GM12878 (cell line): ENCODE measurements at regions not wholly inside any gene's neighbourhood (a gene's known extent, or its start where the extent isn't known, plus 50 kb on each side); places are given as distances from the start of the nearest gene placed in this dataset.

Experiments used
- ATAC-seq: fragments of 200-7000 bp; cut with Tn5 transposase; 3 replicates; pipeline ENCODE4 v1.9.1; 2020; ENCODE audit warnings: mild to moderate bottlenecking, moderate library complexity
- BruUV-seq: library from RNA; stranded (reverse); fragments of 400-500 nt; replicated peaks from 2 replicates; lab custom pipeline; 2021; lab: Mats Ljungman, UMichigan
- CTCF ChIA-PET: fragments of 300-600 bp; sonication (Branson Sonifier 250); formaldehyde crosslinking; extraction: SDS; loops from one replicate; lab custom pipeline; 2021; ENCODE audit warnings: inconsistent platforms; lab: Yijun Ruan, JAX
- POLR2A ChIA-PET: fragments of 350-600 bp; formaldehyde crosslinking; extraction: SDS; loops from one replicate; lab custom pipeline; 2021; ENCODE audit warnings: inconsistent platforms; lab: Charles Lee
- RAD21 ChIA-PET: fragments of 300-600 bp; sonication (Branson Sonifier 250); formaldehyde crosslinking; loops from one replicate; lab custom pipeline; 2023; ENCODE audit warnings: antibody characterized with exemption; ENCODE audit not compliant: unreplicated experiment; lab: Charles Lee
- SMC1A ChIA-PET: fragments of 300-600 bp; sonication (Branson Sonifier 250); formaldehyde crosslinking; loops from one replicate; lab custom pipeline; 2023; ENCODE audit not compliant: unreplicated experiment, uncharacterized antibody; lab: Charles Lee
- DNase-seq: peaks from one replicate; pipeline ENCODE4 v3.0.0-alpha.2; 2011; ENCODE audit warnings: low read depth, low spot score
- FAIRE-seq: peaks from 3 replicates; lab custom pipeline; 2011; peaks lifted over from hg19 to GRCh38; lab: Jason Lieb, UNC
- H2AFZ ChIP-seq: 2 replicates; pipeline ENCODE4 v1.6.0; 2011; ENCODE audit warnings: low read depth, low read length, control low read depth; ENCODE audit not compliant: control insufficient read depth
- H3K27ac ChIP-seq: 2 replicates; pipeline ENCODE4 v1.5.1; 2011; ENCODE audit warnings: control low read depth; ENCODE audit not compliant: control insufficient read depth, insufficient read depth
- H3K27me3 ChIP-seq, 2 experiments: replicated peaks in 1 of 2; 2 replicates each; pipeline versions ENCODE4 v1.6.0 to v1.6.1; 2011; ENCODE audit warnings: low read length in 1 of 2; ENCODE audit not compliant: control insufficient read depth in 2 of 2, insufficient read depth in 2 of 2
- H3K36me3 ChIP-seq, 2 experiments: 2 replicates each; pipeline ENCODE4 v1.5.1; 2011; ENCODE audit warnings: low read length in 1 of 2; ENCODE audit not compliant: control insufficient read depth in 2 of 2, insufficient read depth in 2 of 2
- H3K4me1 ChIP-seq: 2 replicates; pipeline ENCODE4 v1.6.1; 2011; ENCODE audit warnings: mild to moderate bottlenecking, low read length, moderate library complexity, mixed read lengths; ENCODE audit not compliant: control insufficient read depth, insufficient read depth
- H3K4me2 ChIP-seq: 2 replicates; pipeline ENCODE4 v1.6.0; 2011; ENCODE audit warnings: control low read depth; ENCODE audit not compliant: control insufficient read depth, insufficient read depth
- H3K4me3 ChIP-seq: fragments of 200-600 bp; sonication (generic); 2 replicates; pipeline ENCODE4 v1.5.1; 2016
- H3K79me2 ChIP-seq: 2 replicates; pipeline ENCODE4 v1.6.0; 2011; ENCODE audit warnings: low read length; ENCODE audit not compliant: control insufficient read depth, insufficient read depth
- H3K9ac ChIP-seq: 2 replicates; pipeline ENCODE4 v1.8.0; 2011; ENCODE audit warnings: low read length, control low read depth, mixed read lengths; ENCODE audit not compliant: control insufficient read depth, insufficient read depth
- H3K9me3 ChIP-seq: replicated peaks from 3 replicates; pipeline ENCODE4 v1.5.1; 2011; ENCODE audit warnings: mild to moderate bottlenecking, low read length; ENCODE audit not compliant: control insufficient read depth, insufficient read depth
- H4K20me1 ChIP-seq: 2 replicates; pipeline ENCODE4 v1.6.0; 2011; ENCODE audit not compliant: control insufficient read depth, insufficient read depth
- ATF7 ChIP-seq: fragments of 450-650 bp; IDR thresholded peaks from 2 replicates; pipeline ENCODE4 v1.6.1; 2016; ENCODE audit warnings: low read depth, mild to moderate bottlenecking
- IKZF2 ChIP-seq, 2 experiments: fragments of 450-650 bp; IDR thresholded peaks; 2 replicates each; pipeline ENCODE4 v1.6.1; 2017; ENCODE audit warnings: mild to moderate bottlenecking in 2 of 2, moderate library complexity in 2 of 2
- IRF5 ChIP-seq: fragments of 450-650 bp; IDR thresholded peaks from 2 replicates; pipeline ENCODE4 v1.6.1; 2017; ENCODE audit warnings: borderline replicate concordance
- PML ChIP-seq: IDR thresholded peaks from 2 replicates; pipeline ENCODE4 v1.6.1; 2012; ENCODE audit warnings: low read length, inconsistent platforms
- SKIL ChIP-seq: fragments of 450-650 bp; IDR thresholded peaks from 2 replicates; pipeline ENCODE4 v1.6.1; 2017; ENCODE audit warnings: mild to moderate bottlenecking, low read depth, inconsistent platforms; ENCODE audit not compliant: poor library complexity, severe bottlenecking
- SMC3 ChIP-seq: IDR thresholded peaks from 2 replicates; pipeline ENCODE4 v1.6.1; 2011; ENCODE audit warnings: low read length, improper control_type of control experiment, borderline replicate concordance
- SUZ12 ChIP-seq: fragments of 200-600 bp; sonication (generic); IDR thresholded peaks from one replicate; pipeline ENCODE4 v1.6.1; 2018; ENCODE audit warnings: antibody characterized with exemption, mild to moderate bottlenecking; ENCODE audit not compliant: unreplicated experiment
- TCF3 ChIP-seq: IDR thresholded peaks from 2 replicates; pipeline ENCODE4 v1.6.1; 2012; ENCODE audit warnings: low read depth, mild to moderate bottlenecking, low read length, borderline replicate concordance; ENCODE audit not compliant: insufficient read depth
- ZSCAN29 ChIP-seq: fragments of 450-650 bp; IDR thresholded peaks from 2 replicates; pipeline ENCODE4 v1.6.1; 2017; ENCODE audit warnings: mild to moderate bottlenecking, moderate library complexity
- WGBS: methylation state at CpG from one replicate; pipeline ENCODE4 v1.1.6; 2016; ENCODE audit warnings: low lambda C conversion rate; ENCODE audit not compliant: insufficient replicate concordance, insufficient coverage; ENCODE audit errors: missing lambda C conversion rate; 5-methylcytosine and 5-hydroxymethylcytosine counted together
- in situ Hi-C: fragments of 300-500 bp; cut with MboI; formaldehyde crosslinking; loops from 9 replicates; pipeline ENCODE4 v1.14.3; 2018; ENCODE audit warnings: mixed read lengths
- intact Hi-C: fragments of 100-400 bp; cut with micrococcal nuclease; formaldehyde crosslinking; loops from one replicate; pipeline ENCODE4 v1.14.2; 2022; ENCODE audit not compliant: unreplicated experiment

- 57% methylated on average over 26 of the region's 26 CpGs for WGBS
- Histone ChIP-seq H3K9ac (no peak overlapping the region), H3K79me2 (no peaks in the 10 kb centered on the region), H3K27ac (no peak overlapping the region), H3K27me3 (no peaks in the 10 kb centered on the region), H3K4me2 (no peak overlapping the region), H4K20me1 (no peaks in the 10 kb centered on the region), H3K36me3 (no peaks in the 10 kb centered on the region), H2AFZ (no peak overlapping the region), H3K4me3 (no peak overlapping the region), H3K4me1 (no peaks in the 10 kb centered on the region), H3K9me3 (no peaks in the 10 kb centered on the region; the same call in 2 of the 3 replicates)
- ATAC-seq, result no peak
- DNase-seq, result no peak
- in situ Hi-C loops, result no loop called here
- SMC1A ChIA-PET, result interaction anchor here (1.0 kb wide), 1 partner anchor 8 kb away, joined by 4 read pairs; no protein-coding TSS in a partner anchor
- intact Hi-C loops, result no loop called here
- POLR2A ChIA-PET, result no interaction called here
- RAD21 ChIA-PET, result interaction anchor here (1.0 kb wide), 1 partner anchor 16 kb away, joined by 3 read pairs; no protein-coding TSS in a partner anchor
- TF ChIP-seq SKIL (no peak), TCF3 (no peak), SMC3 (no peak), SUZ12 (no peak), IRF5 (no peak), IKZF2 (IDR thresholded peaks at IDR 0.05) (no peak), ATF7 (no peak), PML (no peak), ZSCAN29 (no peak)
- no TSS peak for BruUV-seq
- no peak for FAIRE-seq
- CTCF ChIA-PET, result no interaction called here
Measured at GRCh38 chr12:19941096-19941495, 427.2 kb upstream of the PDE3A start.
